Activated CD8-positive, alpha-beta memory T cell treated with anti-CD3 and anti-CD28 coated beads for 24 hours (primary cell): ENCODE measurements at regions not wholly inside any gene's neighbourhood (a gene's known extent, or its start where the extent isn't known, plus 50 kb on each side); places are given as distances from the start of the nearest gene placed in this dataset.

ENCODE experiments used
- DNase-seq: peaks from one replicate; pipeline ENCODE4 v3.0.0-alpha.2; 2020

GRCh38 chr15:95475067-95475466 is 855.4 kb upstream of the NR2F2 start:
- DNase-seq = no peak

DNA sequence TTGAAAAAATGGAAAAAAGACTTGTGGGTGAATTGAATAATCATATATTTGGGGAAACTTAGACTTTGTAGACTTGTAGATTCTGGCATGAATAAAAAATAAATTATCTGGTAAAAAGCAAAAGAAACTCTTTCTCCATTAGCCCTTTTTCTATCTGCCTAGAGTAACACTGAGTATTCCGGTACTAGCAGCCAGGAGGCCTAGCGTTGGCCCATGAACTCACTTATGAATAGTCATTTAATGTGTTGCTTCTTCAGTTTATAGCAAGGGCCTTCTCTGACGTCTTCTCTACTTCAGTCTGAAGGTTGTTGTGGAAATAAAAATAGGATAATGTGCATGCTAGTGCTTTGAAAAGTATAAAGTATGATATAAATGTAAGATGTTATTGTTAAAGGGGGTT is 851.2 kb upstream of the NR2F2 start:
- no peak for DNase-seq

DNA sequence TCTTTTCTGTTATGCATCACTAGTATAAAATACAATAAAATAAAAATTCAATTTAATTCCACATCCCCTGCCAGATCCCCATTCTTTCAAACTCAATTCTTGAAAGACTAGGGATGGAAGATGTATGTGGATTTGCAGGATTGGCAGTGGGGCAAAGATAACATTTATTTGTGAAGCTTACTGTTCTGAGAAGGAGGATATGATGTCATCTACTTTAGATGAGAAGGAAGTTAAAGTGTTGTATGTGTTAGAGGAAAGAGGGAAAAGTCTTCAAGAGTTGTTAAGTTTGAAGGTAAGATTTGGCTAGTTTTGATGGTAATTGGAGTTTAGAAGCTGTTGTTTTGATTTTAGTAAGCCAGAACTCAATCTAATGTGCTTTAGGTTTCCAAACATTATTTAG is 845.1 kb upstream of the NR2F2 start:
- DNase-seq = no peak

DNA sequence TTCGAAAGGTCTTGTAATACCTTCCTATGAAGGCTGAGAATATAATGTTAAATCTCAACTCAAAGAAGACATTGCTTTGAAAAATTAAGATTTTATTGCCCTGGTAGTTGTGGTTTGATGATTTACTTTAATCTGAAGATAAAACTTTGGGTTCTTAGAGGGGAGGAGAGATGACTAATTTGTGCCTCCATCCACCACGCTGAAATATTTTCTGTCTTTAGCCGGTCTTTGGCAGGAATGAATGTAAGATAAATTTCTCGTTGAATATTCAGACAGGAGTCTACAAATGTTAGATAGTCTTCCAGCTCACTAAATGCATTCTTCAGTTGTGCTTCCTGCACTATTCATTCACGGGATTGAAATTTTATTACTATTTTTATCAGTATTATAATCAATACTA is 844.3 kb upstream of the NR2F2 start:
- no peak for DNase-seq

GRCh38 chr15:95489103-95489502 is 841.4 kb upstream of the NR2F2 start:
- DNase-seq = no peak

- no peak for DNase-seq
Observed at GRCh38 chr15:95492388-95493070, 838.0 kb upstream of the NR2F2 start.

GRCh38 chr15:95494971-95495541 is 835.4 kb upstream of the NR2F2 start:
- no peak for DNase-seq

DNA sequence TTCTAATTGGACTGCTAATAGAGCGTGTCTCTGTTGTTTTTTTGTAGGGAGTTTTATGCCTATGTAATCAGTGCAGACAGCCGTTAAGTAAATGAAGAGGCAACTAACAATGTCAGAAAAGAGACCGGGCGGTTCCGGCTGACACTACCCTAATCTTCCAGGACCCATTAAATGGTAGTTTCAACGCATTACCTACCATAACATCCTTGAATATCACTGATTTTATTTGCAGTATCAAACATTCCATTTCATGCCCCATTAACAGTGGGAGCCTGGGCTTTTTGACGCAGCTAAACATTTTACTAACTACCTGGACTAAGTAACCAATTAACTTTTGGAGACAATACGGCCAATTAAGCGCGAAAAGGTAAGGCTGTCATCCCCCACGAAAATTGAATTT is 832.9 kb upstream of the NR2F2 start:
- DNase-seq = no peak

GRCh38 chr15:95498961-95499360 is 831.5 kb upstream of the NR2F2 start:
- no peak for DNase-seq

DNA sequence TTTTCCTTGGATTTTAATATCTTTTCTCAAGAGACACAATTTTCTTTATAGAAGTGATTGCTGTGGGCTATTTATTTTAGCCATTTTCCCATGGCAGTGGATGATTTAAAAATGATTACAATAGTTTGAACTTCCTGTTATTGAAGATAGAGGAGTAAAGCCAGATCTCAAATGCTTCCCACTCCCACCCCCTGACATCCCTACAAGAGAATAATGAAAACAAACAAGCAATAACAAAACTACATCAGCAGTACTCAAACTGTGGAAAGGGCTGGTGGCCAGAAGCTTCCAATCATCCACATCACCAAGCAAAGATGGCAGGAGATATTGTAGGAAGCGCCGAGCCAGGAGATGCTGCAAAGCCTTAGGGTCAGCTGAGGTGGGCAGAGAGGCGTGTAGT is 831.1 kb upstream of the NR2F2 start:
- DNase-seq = no peak

DNA sequence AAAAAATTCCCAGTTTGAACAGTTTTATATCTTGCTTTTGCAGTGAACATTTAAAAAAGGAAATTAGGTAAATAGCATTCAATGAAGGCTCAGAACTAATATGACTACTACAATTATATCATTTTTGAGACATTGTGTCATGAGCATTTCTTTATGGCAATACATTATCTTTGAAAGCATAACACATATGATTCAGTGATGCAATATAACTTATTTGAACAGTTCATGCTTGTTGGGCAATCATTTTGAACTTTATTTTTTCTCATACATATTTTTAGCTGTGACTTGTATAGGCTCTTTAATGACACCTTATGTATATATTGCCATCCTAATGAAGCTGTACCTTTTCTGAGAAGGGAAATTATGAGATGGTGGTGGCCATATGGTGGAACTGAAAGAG is 828.6 kb upstream of the NR2F2 start:
- DNase-seq = no peak

DNA sequence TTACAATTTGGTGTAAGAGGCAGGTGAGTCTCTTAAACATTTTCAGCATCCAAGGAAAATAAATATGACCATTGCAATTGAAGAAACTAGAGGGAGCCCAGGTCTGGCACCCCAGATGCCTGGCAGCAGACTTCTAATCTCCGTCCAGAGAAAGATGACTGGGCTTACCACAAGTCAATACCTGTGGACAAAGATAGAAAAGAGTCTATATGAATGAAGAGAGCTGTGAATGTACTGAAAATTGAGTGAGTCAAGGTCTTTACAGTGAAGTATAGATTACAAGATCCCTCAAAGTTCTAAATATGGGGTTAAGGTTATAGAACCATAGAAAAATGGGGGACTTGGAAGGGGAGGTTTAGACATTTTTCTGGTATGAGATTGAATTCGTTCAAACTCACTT is 827.4 kb upstream of the NR2F2 start:
- no peak for DNase-seq

DNA sequence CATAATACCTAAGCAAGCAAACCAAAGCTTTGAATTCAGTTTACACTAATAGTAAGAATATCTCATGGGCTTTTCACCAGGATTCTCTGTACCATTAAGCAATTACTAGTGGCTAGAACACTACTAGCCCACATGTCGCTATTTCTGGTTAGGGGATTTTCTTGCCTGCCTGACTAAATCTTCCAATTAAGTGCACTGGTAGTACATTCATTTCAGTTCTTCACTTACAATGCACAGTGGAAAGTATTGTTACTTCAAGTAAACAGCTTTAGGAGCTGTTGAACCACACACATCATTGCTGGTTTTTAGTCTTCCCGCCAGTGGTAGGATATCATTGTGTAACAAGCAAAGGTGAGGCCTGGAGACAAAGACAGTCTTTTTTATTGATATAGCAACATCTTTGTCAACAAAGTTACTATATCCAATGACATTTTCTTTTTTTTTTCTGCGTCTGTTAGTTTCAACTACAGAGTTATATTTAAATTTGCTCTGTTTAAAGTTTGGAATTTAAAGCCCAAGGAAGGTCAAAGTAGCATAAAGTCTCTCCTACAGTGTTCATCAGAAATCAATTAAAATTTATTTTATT is 826.8 kb upstream of the NR2F2 start:
- no peak for DNase-seq

DNA sequence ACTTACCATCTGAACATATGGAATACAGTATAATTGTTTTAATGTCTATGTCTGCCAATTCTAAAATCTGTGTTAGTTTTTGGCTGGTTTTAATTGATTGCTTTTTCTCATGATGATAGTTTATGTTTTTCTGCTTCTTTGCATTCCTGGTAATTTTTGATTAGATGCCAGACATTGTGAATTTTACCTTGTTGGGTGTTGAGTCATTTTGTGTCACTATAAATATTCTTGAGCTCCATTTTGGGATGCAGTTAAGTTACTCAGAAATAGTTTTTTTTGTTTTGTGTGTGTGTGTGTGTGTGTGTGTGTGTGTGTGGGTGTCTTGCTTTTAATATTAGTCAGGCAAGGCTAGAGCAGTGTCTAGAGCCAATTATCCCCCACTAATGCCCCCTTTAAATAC is 818.8 kb upstream of the NR2F2 start:
- DNase-seq = no peak

- no peak for DNase-seq
Observed at GRCh38 chr15:95512906-95513305, 817.6 kb upstream of the NR2F2 start.

- DNase-seq = no peak
Observed at GRCh38 chr15:95519887-95520286, 810.6 kb upstream of the NR2F2 start.

GRCh38 chr15:95520511-95520910 is 810.0 kb upstream of the NR2F2 start:
- DNase-seq = no peak

DNA sequence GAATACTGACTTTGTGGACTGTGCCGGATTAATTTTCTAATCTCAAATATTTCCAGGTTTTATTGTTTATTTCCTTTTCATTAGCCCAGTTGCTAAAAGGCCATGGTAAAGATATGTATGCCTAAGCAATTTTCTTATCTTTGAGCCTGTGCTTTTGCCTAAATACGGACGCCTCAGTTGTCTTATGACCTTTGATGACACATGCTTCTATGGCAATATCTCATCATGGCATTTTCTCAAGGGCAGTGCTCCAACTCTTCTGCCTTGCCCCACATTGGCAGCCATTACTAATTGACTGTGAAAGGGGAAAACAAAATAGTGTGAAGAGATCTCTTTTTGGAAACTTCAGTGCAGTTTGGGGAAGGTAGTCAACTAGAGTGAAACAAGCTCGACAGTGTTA is 809.6 kb upstream of the NR2F2 start:
- DNase-seq = no peak

GRCh38 chr15:95522533-95522932 is 808.0 kb upstream of the NR2F2 start:
- no peak for DNase-seq

- DNase-seq = no peak
Observed at GRCh38 chr15:95528920-95529319, 801.6 kb upstream of the NR2F2 start.

GRCh38 chr15:95536638-95537037 is 793.9 kb upstream of the NR2F2 start:
- DNase-seq = no peak

- no peak for DNase-seq
Observed at GRCh38 chr15:95538693-95539092, 791.8 kb upstream of the NR2F2 start.

- no peak for DNase-seq
Observed at GRCh38 chr15:95541301-95541700, 789.2 kb upstream of the NR2F2 start.

DNA sequence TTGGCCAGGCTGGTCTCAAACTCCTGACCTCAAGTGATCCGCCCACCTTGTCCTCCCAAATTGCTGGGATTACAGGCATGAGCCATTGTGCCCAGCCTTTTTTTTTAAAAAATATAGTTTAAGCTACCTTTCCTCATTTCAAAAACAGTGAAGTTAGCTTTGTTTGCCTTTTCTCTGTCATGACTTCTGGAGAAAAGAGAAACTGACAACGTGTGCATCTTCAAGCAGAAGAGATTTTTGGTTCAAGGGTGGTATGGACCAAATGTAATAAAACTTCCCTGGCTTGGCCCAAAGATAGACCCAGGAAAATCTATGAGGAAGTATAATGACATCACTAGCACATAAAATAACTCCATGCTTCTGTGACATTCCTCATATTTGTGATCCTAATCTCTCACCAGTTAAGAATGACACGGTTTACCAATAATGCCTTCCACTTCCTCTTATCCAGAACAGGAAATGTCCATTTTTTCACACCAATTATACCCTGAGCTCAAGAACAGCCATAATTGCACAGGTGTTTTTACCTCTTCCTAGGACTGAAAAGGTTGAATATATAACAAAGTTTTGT is 781.2 kb upstream of the NR2F2 start:
- no peak for DNase-seq

GRCh38 chr15:95550702-95551101 is 779.8 kb upstream of the NR2F2 start:
- no peak for DNase-seq
